ENCODE measurements at regions not wholly inside any gene's neighbourhood (a gene's known extent, or its start where the extent isn't known, plus 50 kb on each side); places are given as distances from the start of the nearest gene placed in this dataset.

GRCh38 chr7:138228769-138229168 is 152.5 kb downstream of the AKR1D1 start:
- no peaks in the 10 kb centered on the region for H3K36me3 ChIP-seq
- DNase-seq (ENCODE audit: low read depth in 1 of 2, low spot score in 2 of 2) = no peak
- no peak overlapping the region for H3K4me3 ChIP-seq
- H3K27me3 ChIP-seq (replicated peaks) = no peaks in the 10 kb centered on the region; the same call in 1 of the 2 replicates
- H3K4me1 ChIP-seq (replicated peaks) = no peaks in the 10 kb centered on the region
- no peak overlapping the region for H3K27ac ChIP-seq
- H3K9me3 ChIP-seq (replicated peaks) = no peaks in the 10 kb centered on the region

GRCh38 chr7:138233189-138233588 is 156.9 kb downstream of the AKR1D1 start:
- H3K9me3 ChIP-seq (replicated peaks) = no peaks in the 10 kb centered on the region
- H3K27me3 ChIP-seq (replicated peaks) = no peaks in the 10 kb centered on the region; the same call in 1 of the 2 replicates
- H3K36me3 ChIP-seq = no peaks in the 10 kb centered on the region
- H3K4me3 ChIP-seq = no peak overlapping the region
- no peak overlapping the region for H3K27ac ChIP-seq
- no peaks in the 10 kb centered on the region for H3K4me1 ChIP-seq (replicated peaks)
- no peak for DNase-seq (ENCODE audit: low read depth in 1 of 2, low spot score in 2 of 2)

- Histone ChIP-seq H3K27ac (no peak overlapping the region), H3K36me3 (no peaks in the 10 kb centered on the region), H3K9me3 (replicated peaks) (no peaks in the 10 kb centered on the region; the same call in 1 of the 2 replicates), H3K4me3 (no peak overlapping the region), H3K4me1 (replicated peaks) (no peaks in the 10 kb centered on the region), H3K27me3 (replicated peaks) (no peaks in the 10 kb centered on the region)
- no peak for DNase-seq (ENCODE audit: low read depth in 1 of 2, low spot score in 2 of 2)
These were observed 158.9 kb downstream of the AKR1D1 start for GRCh38 chr7:138235207-138235606.

GRCh38 chr7:138237995-138238394 is 161.7 kb downstream of the AKR1D1 start:
- Histone ChIP-seq H3K27ac (no peak overlapping the region), H3K4me1 (replicated peaks) (no peaks in the 10 kb centered on the region), H3K9me3 (replicated peaks) (no peaks in the 10 kb centered on the region; the same call in 1 of the 2 replicates), H3K4me3 (no peak overlapping the region), H3K36me3 (no peaks in the 10 kb centered on the region), H3K27me3 (replicated peaks) (no peaks in the 10 kb centered on the region)
- DNase-seq (ENCODE audit: low read depth in 1 of 2, low spot score in 2 of 2) = no peak

- DNase-seq (ENCODE audit: low read depth in 1 of 2, low spot score in 2 of 2) = no peak
- no peaks in the 10 kb centered on the region for H3K27me3 ChIP-seq (replicated peaks)
- no peaks in the 10 kb centered on the region for H3K4me1 ChIP-seq (replicated peaks)
- no peaks in the 10 kb centered on the region; the same call in 1 of the 2 replicates for H3K9me3 ChIP-seq (replicated peaks)
- H3K36me3 ChIP-seq = no peaks in the 10 kb centered on the region
- no peak overlapping the region for H3K27ac ChIP-seq
- no peak overlapping the region for H3K4me3 ChIP-seq
These were observed 162.7 kb downstream of the AKR1D1 start for GRCh38 chr7:138238734-138239659.

- Histone ChIP-seq H3K36me3 (no peaks in the 10 kb centered on the region), H3K4me1 (replicated peaks) (no peaks in the 10 kb centered on the region), H3K4me3 (no peak overlapping the region), H3K9me3 (replicated peaks) (peaks cover 3% of the 10 kb centered on the region; the same call in 1 of the 2 replicates), H3K27ac (no peak overlapping the region), H3K27me3 (replicated peaks) (no peaks in the 10 kb centered on the region)
- DNase-seq (ENCODE audit: low read depth in 1 of 2, low spot score in 2 of 2) = no peak
These were observed 167.2 kb downstream of the AKR1D1 start for GRCh38 chr7:138243430-138243829.

GRCh38 chr7:138243836-138244235 is 167.6 kb downstream of the AKR1D1 start:
- Histone ChIP-seq H3K4me3 (no peak overlapping the region), H3K4me1 (replicated peaks) (no peaks in the 10 kb centered on the region), H3K36me3 (no peaks in the 10 kb centered on the region), H3K27me3 (replicated peaks) (no peaks in the 10 kb centered on the region), H3K27ac (no peak overlapping the region), H3K9me3 (replicated peaks) (0 out of 2 replicates have a peak, but pooled peaks cover 3% of the 10 kb centered on the region)
- no peak for DNase-seq (ENCODE audit: low read depth in 1 of 2, low spot score in 2 of 2)

GRCh38 chr7:138244606-138245005 is 168.3 kb downstream of the AKR1D1 start:
- Histone ChIP-seq H3K36me3 (no peaks in the 10 kb centered on the region), H3K4me3 (no peak overlapping the region), H3K4me1 (replicated peaks) (no peaks in the 10 kb centered on the region), H3K27ac (no peak overlapping the region), H3K27me3 (replicated peaks) (no peaks in the 10 kb centered on the region), H3K9me3 (replicated peaks) (0 out of 2 replicates have a peak, but pooled peaks cover 3% of the 10 kb centered on the region)
- DNase-seq (ENCODE audit: low read depth in 1 of 2, low spot score in 2 of 2) = no peak

GRCh38 chr7:138245216-138245615 is 169.0 kb downstream of the AKR1D1 start:
- no peaks in the 10 kb centered on the region for H3K36me3 ChIP-seq
- no peak overlapping the region for H3K4me3 ChIP-seq
- no peaks in the 10 kb centered on the region for H3K4me1 ChIP-seq (replicated peaks)
- H3K27ac ChIP-seq = no peak overlapping the region
- 0 out of 2 replicates have a peak, but pooled peaks cover 3% of the 10 kb centered on the region for H3K9me3 ChIP-seq (replicated peaks)
- H3K27me3 ChIP-seq (replicated peaks) = no peaks in the 10 kb centered on the region
- no peak for DNase-seq (ENCODE audit: low read depth in 1 of 2, low spot score in 2 of 2)

- no peaks in the 10 kb centered on the region for H3K4me1 ChIP-seq (replicated peaks)
- DNase-seq (ENCODE audit: low read depth in 1 of 2, low spot score in 2 of 2) = no peak
- no peak overlapping the region for H3K27ac ChIP-seq
- H3K4me3 ChIP-seq = no peak overlapping the region
- no peaks in the 10 kb centered on the region for H3K27me3 ChIP-seq (replicated peaks)
- H3K9me3 ChIP-seq (replicated peaks) = 0 out of 2 replicates have a peak, but pooled peaks cover 3% of the 10 kb centered on the region
- H3K36me3 ChIP-seq = no peaks in the 10 kb centered on the region
These were observed 169.4 kb downstream of the AKR1D1 start for GRCh38 chr7:138245682-138246081.

GRCh38 chr7:138246428-138246827 is 170.2 kb downstream of the AKR1D1 start:
- Histone ChIP-seq H3K4me3 (no peak overlapping the region), H3K27ac (no peak overlapping the region), H3K36me3 (no peaks in the 10 kb centered on the region), H3K27me3 (replicated peaks) (no peaks in the 10 kb centered on the region), H3K4me1 (replicated peaks) (no peaks in the 10 kb centered on the region), H3K9me3 (replicated peaks) (0 out of 2 replicates have a peak, but pooled peaks cover 3% of the 10 kb centered on the region)
- no peak for DNase-seq (ENCODE audit: low read depth in 1 of 2, low spot score in 2 of 2)

- H3K36me3 ChIP-seq = no peaks in the 10 kb centered on the region
- DNase-seq (ENCODE audit: low read depth in 1 of 2, low spot score in 2 of 2) = no peak
- no peak overlapping the region for H3K4me3 ChIP-seq
- H3K27ac ChIP-seq = no peak overlapping the region
- no peaks in the 10 kb centered on the region for H3K4me1 ChIP-seq (replicated peaks)
- no peaks in the 10 kb centered on the region for H3K27me3 ChIP-seq (replicated peaks)
- 0 out of 2 replicates have a peak, but pooled peaks cover 3% of the 10 kb centered on the region for H3K9me3 ChIP-seq (replicated peaks)
These were observed 170.8 kb downstream of the AKR1D1 start for GRCh38 chr7:138247081-138247480.

- no peak for DNase-seq (ENCODE audit: low read depth in 1 of 2, low spot score in 2 of 2)
- no peaks in the 10 kb centered on the region for H3K36me3 ChIP-seq
- no peak overlapping the region for H3K4me3 ChIP-seq
- no peaks in the 10 kb centered on the region for H3K4me1 ChIP-seq (replicated peaks)
- H3K27ac ChIP-seq = no peak overlapping the region
- H3K9me3 ChIP-seq (replicated peaks) = 0 out of 2 replicates have a peak, but pooled peaks cover 3% of the 10 kb centered on the region
- no peaks in the 10 kb centered on the region for H3K27me3 ChIP-seq (replicated peaks)
These were observed 171.5 kb downstream of the AKR1D1 start for GRCh38 chr7:138247568-138248333.

GRCh38 chr7:138248609-138249008 is 172.3 kb downstream of the AKR1D1 start:
- Histone ChIP-seq H3K4me3 (no peak overlapping the region), H3K27ac (no peak overlapping the region), H3K36me3 (no peaks in the 10 kb centered on the region), H3K27me3 (replicated peaks) (no peaks in the 10 kb centered on the region), H3K4me1 (replicated peaks) (no peaks in the 10 kb centered on the region), H3K9me3 (replicated peaks) (0 out of 2 replicates have a peak, but pooled peaks cover 3% of the 10 kb centered on the region)
- DNase-seq (ENCODE audit: low read depth in 1 of 2, low spot score in 2 of 2) = no peak

Measured in SJSA1 (cell line).